ENCODE measurements at regions not wholly inside any gene's neighbourhood (a gene's known extent, or its start where the extent isn't known, plus 50 kb on each side); places are given as distances from the start of the nearest gene placed in this dataset.

GRCh38 chr2:212894026-212894425 lies 257.4 kb downstream of the IKZF2 start:
- intact Hi-C loops (cut with micrococcal nuclease; ENCODE audit: unreplicated experiment), result no loop called here
- DNase-seq, result no peak
- H3K27me3 ChIP-seq (replicated peaks; ENCODE audit: control insufficient read depth, insufficient read depth, low read length), result no peaks in the 10 kb centered on the region
- BruUV-seq (replicated peaks), result no TSS peak
- no peak overlapping the region for H3K4me3 ChIP-seq (ENCODE audit: low read depth, low read length)
- no peaks in the 10 kb centered on the region for H3K4me1 Mint-ChIP-seq (ENCODE audit: low read depth, unreplicated experiment)
- H3K27me3 Mint-ChIP-seq (ENCODE audit: insufficient read depth, unreplicated experiment), result no peaks in the 10 kb centered on the region
- CTCF ChIA-PET, result no interaction called here
- H3K4me1 ChIP-seq, result no peaks in the 10 kb centered on the region
- H3K27ac Mint-ChIP-seq (ENCODE audit: unreplicated experiment), result no peak overlapping the region
- TF ChIP-seq, protein P1, sequence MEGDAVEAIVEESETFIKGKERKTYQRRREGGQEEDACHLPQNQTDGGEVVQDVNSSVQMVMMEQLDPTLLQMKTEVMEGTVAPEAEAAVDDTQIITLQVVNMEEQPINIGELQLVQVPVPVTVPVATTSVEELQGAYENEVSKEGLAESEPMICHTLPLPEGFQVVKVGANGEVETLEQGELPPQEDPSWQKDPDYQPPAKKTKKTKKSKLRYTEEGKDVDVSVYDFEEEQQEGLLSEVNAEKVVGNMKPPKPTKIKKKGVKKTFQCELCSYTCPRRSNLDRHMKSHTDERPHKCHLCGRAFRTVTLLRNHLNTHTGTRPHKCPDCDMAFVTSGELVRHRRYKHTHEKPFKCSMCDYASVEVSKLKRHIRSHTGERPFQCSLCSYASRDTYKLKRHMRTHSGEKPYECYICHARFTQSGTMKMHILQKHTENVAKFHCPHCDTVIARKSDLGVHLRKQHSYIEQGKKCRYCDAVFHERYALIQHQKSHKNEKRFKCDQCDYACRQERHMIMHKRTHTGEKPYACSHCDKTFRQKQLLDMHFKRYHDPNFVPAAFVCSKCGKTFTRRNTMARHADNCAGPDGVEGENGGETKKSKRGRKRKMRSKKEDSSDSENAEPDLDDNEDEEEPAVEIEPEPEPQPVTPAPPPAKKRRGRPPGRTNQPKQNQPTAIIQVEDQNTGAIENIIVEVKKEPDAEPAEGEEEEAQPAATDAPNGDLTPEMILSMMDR (IDR thresholded peaks at IDR 0.05; ENCODE audit: insufficient read depth in 1 of 2, low read depth in 1 of 2, low read length in 1 of 2, severe bottlenecking in 1 of 2, unreplicated experiment in 1 of 2), result no peak
- no peaks in the 10 kb centered on the region for H3K36me3 Mint-ChIP-seq (ENCODE audit: insufficient read depth, unreplicated experiment)
- POLR2A ChIA-PET, result no interaction called here
- no peaks in the 10 kb centered on the region for H3K9me3 ChIP-seq
- H3K4me3 Mint-ChIP-seq (ENCODE audit: unreplicated experiment), result no peak overlapping the region
- no peaks in the 10 kb centered on the region for H3K36me3 ChIP-seq (ENCODE audit: control insufficient read depth, insufficient read depth, low read length)
- H3K9me3 Mint-ChIP-seq (ENCODE audit: unreplicated experiment), result peaks cover 9% of the 10 kb centered on the region

DNA sequence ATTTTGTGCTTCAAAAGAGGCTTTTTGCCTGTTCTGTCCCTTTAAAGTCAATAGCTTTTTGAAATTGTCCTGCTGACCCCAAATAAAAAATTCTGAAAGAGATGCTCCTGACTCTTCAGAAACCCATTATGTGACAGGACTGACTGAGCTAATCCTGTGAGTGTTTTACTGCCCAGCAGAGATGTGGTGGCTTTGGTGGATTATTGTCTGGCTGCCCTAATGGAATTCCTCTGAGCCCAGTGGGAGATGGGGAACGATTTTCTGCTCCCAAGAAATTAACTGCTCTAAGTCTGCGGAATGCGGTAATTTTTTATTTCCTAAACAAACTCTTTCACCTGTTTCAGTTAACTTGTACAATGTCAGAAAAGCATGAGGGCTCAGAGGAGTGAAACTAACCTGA lies 258.2 kb downstream of the IKZF2 start:
- intact Hi-C loops (cut with micrococcal nuclease; ENCODE audit: unreplicated experiment), result no loop called here
- H3K9me3 Mint-ChIP-seq (ENCODE audit: unreplicated experiment), result peaks cover 9% of the 10 kb centered on the region
- no TSS peak for BruUV-seq (replicated peaks)
- no peaks in the 10 kb centered on the region for H3K9me3 ChIP-seq
- no peaks in the 10 kb centered on the region for H3K27me3 ChIP-seq (replicated peaks; ENCODE audit: control insufficient read depth, insufficient read depth, low read length)
- DNase-seq, result no peak
- H3K4me1 ChIP-seq, result no peaks in the 10 kb centered on the region
- no peaks in the 10 kb centered on the region for H3K36me3 Mint-ChIP-seq (ENCODE audit: insufficient read depth, unreplicated experiment)
- H3K4me3 Mint-ChIP-seq (ENCODE audit: unreplicated experiment), result no peak overlapping the region
- no peak overlapping the region for H3K4me3 ChIP-seq (ENCODE audit: low read depth, low read length)
- no peaks in the 10 kb centered on the region for H3K4me1 Mint-ChIP-seq (ENCODE audit: low read depth, unreplicated experiment)
- ChIA-PET POLR2A (no interaction called here), CTCF (no interaction called here)
- H3K27ac Mint-ChIP-seq (ENCODE audit: unreplicated experiment), result no peak overlapping the region
- no peaks in the 10 kb centered on the region for H3K27me3 Mint-ChIP-seq (ENCODE audit: insufficient read depth, unreplicated experiment)
- TF ChIP-seq, protein P1 (IDR thresholded peaks at IDR 0.05; ENCODE audit: insufficient read depth in 1 of 2, low read depth in 1 of 2, low read length in 1 of 2, severe bottlenecking in 1 of 2, unreplicated experiment in 1 of 2), result no peak
- H3K36me3 ChIP-seq (ENCODE audit: control insufficient read depth, insufficient read depth, low read length), result no peaks in the 10 kb centered on the region

DNA sequence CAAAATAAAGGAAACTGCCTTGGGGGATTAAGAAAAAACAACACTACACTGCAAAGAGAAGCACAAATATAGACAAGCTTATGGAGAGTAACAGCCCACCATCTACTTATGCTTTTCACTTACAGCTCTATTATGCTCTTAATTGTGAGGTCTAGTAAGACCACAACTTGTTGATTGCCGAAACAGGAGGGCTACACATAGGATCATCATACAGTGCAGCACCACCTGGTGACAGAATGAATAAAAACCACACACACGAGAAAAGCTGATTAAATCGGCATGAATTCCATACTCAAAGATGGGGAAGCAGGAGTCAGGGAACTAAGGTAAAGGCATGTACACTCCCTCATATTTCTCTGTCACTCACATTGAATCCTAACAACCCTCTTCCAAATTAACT lies 259.2 kb downstream of the IKZF2 start:
- H3K4me3 ChIP-seq (ENCODE audit: low read depth, low read length), result no peak overlapping the region
- no TSS peak for BruUV-seq (replicated peaks)
- CTCF ChIA-PET, result interaction anchor here (1.0 to 1.1 kb wide), 2 partner anchors 115 to 283 kb away, joined by 3 to 6 read pairs; no protein-coding TSS in a partner anchor
- Mint-ChIP-seq H3K4me3 (ENCODE audit: unreplicated experiment) (no peak overlapping the region), H3K9me3 (ENCODE audit: unreplicated experiment) (peaks cover 9% of the 10 kb centered on the region), H3K36me3 (ENCODE audit: insufficient read depth, unreplicated experiment) (no peaks in the 10 kb centered on the region), H3K27ac (ENCODE audit: unreplicated experiment) (no peak overlapping the region), H3K4me1 (ENCODE audit: low read depth, unreplicated experiment) (no peaks in the 10 kb centered on the region), H3K27me3 (ENCODE audit: insufficient read depth, unreplicated experiment) (no peaks in the 10 kb centered on the region)
- H3K4me1 ChIP-seq, result no peaks in the 10 kb centered on the region
- H3K27me3 ChIP-seq (replicated peaks; ENCODE audit: control insufficient read depth, insufficient read depth, low read length), result no peaks in the 10 kb centered on the region
- peak in 1 of 2 experiments; percentile 23 for DNase-seq
- intact Hi-C loops (cut with micrococcal nuclease; ENCODE audit: unreplicated experiment), result loop anchor here (1.0 kb wide), 2 partner anchors 115 to 206 kb away; no protein-coding TSS in a partner anchor
- H3K36me3 ChIP-seq (ENCODE audit: control insufficient read depth, insufficient read depth, low read length), result no peaks in the 10 kb centered on the region
- TF ChIP-seq, protein P1 (IDR thresholded peaks at IDR 0.05; ENCODE audit: insufficient read depth in 1 of 2, low read depth in 1 of 2, low read length in 1 of 2, severe bottlenecking in 1 of 2, unreplicated experiment in 1 of 2), result peak in 1 of 2 experiments; percentile 15
- POLR2A ChIA-PET, result no interaction called here
- H3K9me3 ChIP-seq, result no peaks in the 10 kb centered on the region

Measured in Caco-2 (cell line).